ENCODE measurements at regions not wholly inside any gene's neighbourhood (a gene's known extent, or its start where the extent isn't known, plus 50 kb on each side); places are given as distances from the start of the nearest gene placed in this dataset.

- Histone ChIP-seq H3K27me3 (ENCODE audit: control insufficient read depth, insufficient read depth, low read length) (no peaks in the 10 kb centered on the region), H3K4me3 (ENCODE audit: low read length in 3 of 3) (no peak overlapping the region), H3K27ac (ENCODE audit: low read depth in 2 of 2, low read length in 2 of 2) (no peak overlapping the region), H3K9ac (ENCODE audit: low read length in 3 of 3) (no peak overlapping the region), H3K4me1 (ENCODE audit: control insufficient read depth in 2 of 3, insufficient read depth in 2 of 3, low read depth in 1 of 3, low read length in 3 of 3) (no peaks in the 10 kb centered on the region), H3K36me3 (ENCODE audit: control insufficient read depth in 2 of 3, insufficient read depth in 3 of 3, low read length in 3 of 3) (no peaks in the 10 kb centered on the region), H3K9me3 (ENCODE audit: control insufficient read depth in 2 of 3, insufficient read depth in 1 of 3, low read length in 3 of 3) (no peaks in the 10 kb centered on the region)
- TF ChIP-seq, protein P1, sequence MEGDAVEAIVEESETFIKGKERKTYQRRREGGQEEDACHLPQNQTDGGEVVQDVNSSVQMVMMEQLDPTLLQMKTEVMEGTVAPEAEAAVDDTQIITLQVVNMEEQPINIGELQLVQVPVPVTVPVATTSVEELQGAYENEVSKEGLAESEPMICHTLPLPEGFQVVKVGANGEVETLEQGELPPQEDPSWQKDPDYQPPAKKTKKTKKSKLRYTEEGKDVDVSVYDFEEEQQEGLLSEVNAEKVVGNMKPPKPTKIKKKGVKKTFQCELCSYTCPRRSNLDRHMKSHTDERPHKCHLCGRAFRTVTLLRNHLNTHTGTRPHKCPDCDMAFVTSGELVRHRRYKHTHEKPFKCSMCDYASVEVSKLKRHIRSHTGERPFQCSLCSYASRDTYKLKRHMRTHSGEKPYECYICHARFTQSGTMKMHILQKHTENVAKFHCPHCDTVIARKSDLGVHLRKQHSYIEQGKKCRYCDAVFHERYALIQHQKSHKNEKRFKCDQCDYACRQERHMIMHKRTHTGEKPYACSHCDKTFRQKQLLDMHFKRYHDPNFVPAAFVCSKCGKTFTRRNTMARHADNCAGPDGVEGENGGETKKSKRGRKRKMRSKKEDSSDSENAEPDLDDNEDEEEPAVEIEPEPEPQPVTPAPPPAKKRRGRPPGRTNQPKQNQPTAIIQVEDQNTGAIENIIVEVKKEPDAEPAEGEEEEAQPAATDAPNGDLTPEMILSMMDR (IDR thresholded peaks at IDR 0.05; ENCODE audit: borderline replicate concordance, extremely low read depth, insufficient read depth) = no peak
- no peak for FAIRE-seq
- no peak for DNase-seq
- intact Hi-C loops (cut with DNase I) = no loop called here
These were observed 826.2 kb downstream of the CDH8 start for GRCh38 chr16:61210076-61210475.

- FAIRE-seq = no peak
These were observed 841.2 kb downstream of the CDH8 start for GRCh38 chr16:61195006-61195405.

GRCh38 chr16:61194573-61194972 is 841.7 kb downstream of the CDH8 start:
- Histone ChIP-seq H3K9me3 (ENCODE audit: control insufficient read depth in 2 of 3, insufficient read depth in 1 of 3, low read length in 3 of 3) (no peaks in the 10 kb centered on the region), H3K4me1 (ENCODE audit: control insufficient read depth in 2 of 3, insufficient read depth in 2 of 3, low read depth in 1 of 3, low read length in 3 of 3) (no peaks in the 10 kb centered on the region), H3K27me3 (ENCODE audit: control insufficient read depth, insufficient read depth, low read length) (no peaks in the 10 kb centered on the region), H3K9ac (ENCODE audit: low read length in 3 of 3) (no peak overlapping the region), H3K27ac (ENCODE audit: low read depth in 2 of 2, low read length in 2 of 2) (no peak overlapping the region), H3K4me3 (ENCODE audit: low read length in 3 of 3) (no peak overlapping the region), H3K36me3 (ENCODE audit: control insufficient read depth in 2 of 3, insufficient read depth in 3 of 3, low read length in 3 of 3) (no peaks in the 10 kb centered on the region)
- no peak for FAIRE-seq
- intact Hi-C loops (cut with DNase I) = no loop called here
- TF ChIP-seq, protein P1 (IDR thresholded peaks at IDR 0.05; ENCODE audit: borderline replicate concordance, extremely low read depth, insufficient read depth) = no peak
- no peak for DNase-seq

More at GRCh38 chr16:61195006-61195405, 841.2 kb downstream of the CDH8 start:
- no peaks in the 10 kb centered on the region for H3K27me3 ChIP-seq (ENCODE audit: control insufficient read depth, insufficient read depth, low read length)
- H3K4me3 ChIP-seq (ENCODE audit: low read length in 3 of 3) = no peak overlapping the region
- intact Hi-C loops (cut with DNase I) = no loop called here
- no peak for DNase-seq
- H3K9me3 ChIP-seq (ENCODE audit: control insufficient read depth in 2 of 3, insufficient read depth in 1 of 3, low read length in 3 of 3) = no peaks in the 10 kb centered on the region
- no peak overlapping the region for H3K9ac ChIP-seq (ENCODE audit: low read length in 3 of 3)
- H3K36me3 ChIP-seq (ENCODE audit: control insufficient read depth in 2 of 3, insufficient read depth in 3 of 3, low read length in 3 of 3) = no peaks in the 10 kb centered on the region
- TF ChIP-seq, protein P1 (IDR thresholded peaks at IDR 0.05; ENCODE audit: borderline replicate concordance, extremely low read depth, insufficient read depth) = no peak
- no peaks in the 10 kb centered on the region for H3K4me1 ChIP-seq (ENCODE audit: control insufficient read depth in 2 of 3, insufficient read depth in 2 of 3, low read depth in 1 of 3, low read length in 3 of 3)
- H3K27ac ChIP-seq (ENCODE audit: low read depth in 2 of 2, low read length in 2 of 2) = no peak overlapping the region

DNA sequence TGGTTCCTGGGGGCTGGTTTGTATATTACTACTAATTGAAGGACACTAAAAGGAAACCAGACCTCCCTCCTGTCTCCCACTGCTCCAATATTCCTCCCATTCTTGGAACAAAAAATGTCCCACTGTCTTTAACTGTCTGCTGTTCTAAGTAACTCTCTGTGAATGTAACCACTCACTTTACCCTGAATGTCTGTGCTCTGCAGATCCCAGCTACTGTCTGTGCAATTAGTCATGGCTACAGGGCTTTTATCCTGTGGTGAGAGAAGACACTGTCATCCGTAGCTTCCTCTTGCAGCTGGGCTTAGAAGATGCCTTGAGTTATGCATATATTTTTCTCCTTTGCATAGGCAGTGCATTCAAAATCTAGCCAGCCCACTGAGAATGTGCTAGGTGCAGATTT is 853.8 kb downstream of the CDH8 start:
- intact Hi-C loops (cut with DNase I) = no loop called here
- H3K9ac ChIP-seq (ENCODE audit: low read length in 3 of 3) = no peak overlapping the region
- TF ChIP-seq, protein P1 (IDR thresholded peaks at IDR 0.05; ENCODE audit: borderline replicate concordance, extremely low read depth, insufficient read depth) = no peak
- H3K9me3 ChIP-seq (ENCODE audit: control insufficient read depth in 2 of 3, insufficient read depth in 1 of 3, low read length in 3 of 3) = no peaks in the 10 kb centered on the region
- H3K27ac ChIP-seq (ENCODE audit: low read depth in 2 of 2, low read length in 2 of 2) = no peak overlapping the region
- no peak for FAIRE-seq
- no peaks in the 10 kb centered on the region for H3K4me1 ChIP-seq (ENCODE audit: control insufficient read depth in 2 of 3, insufficient read depth in 2 of 3, low read depth in 1 of 3, low read length in 3 of 3)
- no peak overlapping the region for H3K4me3 ChIP-seq (ENCODE audit: low read length in 3 of 3)
- no peak for DNase-seq
- no peaks in the 10 kb centered on the region for H3K27me3 ChIP-seq (ENCODE audit: control insufficient read depth, insufficient read depth, low read length)
- no peaks in the 10 kb centered on the region for H3K36me3 ChIP-seq (ENCODE audit: control insufficient read depth in 2 of 3, insufficient read depth in 3 of 3, low read length in 3 of 3)

Data from kidney (tissue), 13 donors.